Right lobe of liver (tissue), 6 donors: ENCODE measurements at regions not wholly inside any gene's neighbourhood (a gene's known extent, or its start where the extent isn't known, plus 50 kb on each side); places are given as distances from the start of the nearest gene placed in this dataset.

Experiments used
- ATAC-seq, 4 donors: fragments of 200-7000 bp; cut with Tn5 transposase; one replicate each; pipeline ENCODE4 v1.9.1; 2020; ENCODE audit warnings: mild to moderate bottlenecking in 4 of 4, moderate library complexity in 4 of 4
- DNase-seq, 3 donors: peaks; one replicate each; pipeline ENCODE4 v3.0.0-alpha.2; 2020
- H3K27ac ChIP-seq, 3 donors: fragments of 200-600 bp; one replicate each; pipeline ENCODE4 v1.8.0; 2022
- H3K27me3 ChIP-seq, 2 donors: fragments of 200-600 bp; one replicate each; pipeline ENCODE4 v1.8.0; 2022
- H3K36me3 ChIP-seq, 4 donors: fragments of 200-600 bp; sonication (generic) in 1 of 4; one replicate each; pipeline versions ENCODE4 v1.5.1 to v1.8.0; 2017 to 2022; ENCODE audit warnings: control low read depth in 1 of 4
- H3K4me1 ChIP-seq, 4 donors: fragments of 200-600 bp; sonication (generic) in 1 of 4; one replicate each; pipeline versions ENCODE4 v1.5.1 to v1.8.0; 2017 to 2022; ENCODE audit warnings: control low read depth in 1 of 4
- H3K4me3 ChIP-seq, 3 donors: fragments of 200-600 bp; one replicate each; pipeline ENCODE4 v1.8.0; 2022
- H3K9me3 ChIP-seq, 4 donors: fragments of 200-600 bp; sonication (generic) in 1 of 4; one replicate each; pipeline versions ENCODE4 v1.5.1 to v1.8.0; 2017 to 2022; ENCODE audit warnings: control low read depth in 1 of 4
- CTCF ChIP-seq, 4 donors: fragments of 200-600 bp in 3 of 4; fragments of 450-650 bp in 1 of 4; IDR thresholded peaks; one replicate each; pipeline versions ENCODE4 v1.5.1 to v1.8.0; 2016 to 2022; ENCODE audit warnings: antibody characterized with exemption in 4 of 4, mild to moderate bottlenecking in 2 of 4
- POLR2A ChIP-seq: fragments of 450-650 bp; IDR thresholded peaks from one replicate; pipeline ENCODE4 v1.6.1; 2017; ENCODE audit warnings: antibody characterized with exemption, mild to moderate bottlenecking
- WGBS: methylation state at CpG from one replicate; pipeline ENCODE4 v1.1.6; 2018; ENCODE audit warnings: low coverage, low lambda C conversion rate; ENCODE audit not compliant: insufficient coverage; ENCODE audit errors: missing lambda C conversion rate; 5-methylcytosine and 5-hydroxymethylcytosine counted together
- intact Hi-C, 2 donors: fragments of 100-400 bp; cut with DNase I; formaldehyde crosslinking; loops; one replicate each; pipeline versions ENCODE4 v1.11.2 to v1.14.1; 2022
- donor health status: DM: no; HTN: yes; CAD: no.
- donor health status: DM: no; HTN: no; CAD: no.
- donor health status: DM: no; HTN: no; CAD: no.
- donor health status: DM: no; HTN: yes; CAD: no.
- donor health status: DM: no; HTN: yes; CAD: no.

- intact Hi-C loops: no loop called here
- Histone ChIP-seq H3K9me3 (no peaks in the 10 kb centered on the region), H3K4me3 (peak overlapping the region; percentile 11 to 31 (median 16)), H3K36me3 (no peaks in the 10 kb centered on the region), H3K27me3 (no peaks in the 10 kb centered on the region), H3K4me1 (peaks cover 0 to 18% (median 0%) of the 10 kb centered on the region in 4 donors), H3K27ac (peak overlapping the region; percentile 40 to 75 (median 68))
- TF ChIP-seq CTCF (IDR thresholded peaks at IDR 0.05) (no peak), POLR2A (no peak)
- 14% methylated on average over 5 of the region's 5 CpGs for WGBS
- ATAC-seq (peak; percentile 92 to 94 (median 94)), DNase-seq (no peak)
These were observed 168.0 kb upstream of the AHR start for GRCh38 chr7:17130281-17131059.

GRCh38 chr7:17131060-17131345 lies 167.4 kb upstream of the AHR start:
- ATAC-seq: peak; percentile 23 to 58 (median 38)
- no peaks in the 10 kb centered on the region for H3K27me3 ChIP-seq
- H3K36me3 ChIP-seq: no peaks in the 10 kb centered on the region
- no peak for TF ChIP-seq CTCF (IDR thresholded peaks at IDR 0.05)
- no peak for DNase-seq
- peaks cover 0 to 18% (median 0%) of the 10 kb centered on the region in 4 donors for H3K4me1 ChIP-seq
- intact Hi-C loops: no loop called here
- WGBS: 51% methylated on average over 5 of the region's 5 CpGs
- H3K9me3 ChIP-seq: no peaks in the 10 kb centered on the region
- H3K4me3 ChIP-seq: peak overlapping the region; percentile 11 to 31 (median 16)
- peak overlapping the region; percentile 40 to 75 (median 68) for H3K27ac ChIP-seq

- ATAC-seq: peak in 3 of 4 donors; percentile 18 to 56 (median 54)
- Histone ChIP-seq H3K9me3 (no peaks in the 10 kb centered on the region), H3K4me3 (no peak overlapping the region), H3K27me3 (no peaks in the 10 kb centered on the region), H3K27ac (no peak overlapping the region), H3K4me1 (peaks cover 0 to 18% (median 0%) of the 10 kb centered on the region in 4 donors), H3K36me3 (no peaks in the 10 kb centered on the region)
- TF ChIP-seq CTCF (IDR thresholded peaks at IDR 0.05): no peak
- no peak for TF ChIP-seq POLR2A
- 89% methylated on average over 6 of the region's 6 CpGs for WGBS
- DNase-seq: no peak
- intact Hi-C loops: no loop called here
These were observed 166.3 kb upstream of the AHR start for GRCh38 chr7:17131983-17132655.

- DNase-seq (no peak), ATAC-seq (no peak)
- Histone ChIP-seq H3K4me1 (peaks cover 0 to 18% (median 0%) of the 10 kb centered on the region in 4 donors), H3K9me3 (no peaks in the 10 kb centered on the region), H3K27ac (no peak overlapping the region), H3K36me3 (no peaks in the 10 kb centered on the region), H3K4me3 (no peak overlapping the region), H3K27me3 (no peaks in the 10 kb centered on the region)
- TF ChIP-seq CTCF (IDR thresholded peaks at IDR 0.05) (no peak), POLR2A (no peak)
- intact Hi-C loops: no loop called here
- 62% methylated on average over 3 of the region's 3 CpGs for WGBS
These were observed 165.7 kb upstream of the AHR start for GRCh38 chr7:17132726-17133125.
